Memory B cell (primary cell): ENCODE measurements at regions not wholly inside any gene's neighbourhood (a gene's known extent, or its start where the extent isn't known, plus 50 kb on each side); places are given as distances from the start of the nearest gene placed in this dataset.

Source experiments
- ATAC-seq: fragments of 150-1000 bp; cut with Tn5 transposase; 2 replicates; pipeline ENCODE4 v1.10.0; 2021; ENCODE audit warnings: low read depth, mild to moderate bottlenecking, moderate library complexity
- DNase-seq, 2 donors: peaks; one replicate each; pipeline ENCODE4 v3.0.0; 2022; ENCODE audit warnings: low spot score in 2 of 2
- H3K27ac Mint-ChIP-seq: one replicate; pipeline ENCODE4 v1.8.0; 2022; ENCODE audit warnings: mild to moderate bottlenecking, moderate library complexity, mixed read lengths
- H3K27me3 Mint-ChIP-seq: one replicate; pipeline ENCODE4 v1.8.0; 2022; ENCODE audit warnings: mixed read lengths
- H3K36me3 Mint-ChIP-seq: one replicate; pipeline ENCODE4 v1.8.0; 2022; ENCODE audit warnings: mild to moderate bottlenecking, mixed read lengths
- H3K4me1 Mint-ChIP-seq: one replicate; pipeline ENCODE4 v1.8.0; 2022; ENCODE audit warnings: mixed read lengths
- H3K4me3 Mint-ChIP-seq: one replicate; pipeline ENCODE4 v1.8.0; 2022; ENCODE audit warnings: mild to moderate bottlenecking, moderate library complexity, mixed read lengths
- H3K9me3 Mint-ChIP-seq: one replicate; pipeline ENCODE4 v1.8.0; 2022; ENCODE audit warnings: mixed read lengths

DNA sequence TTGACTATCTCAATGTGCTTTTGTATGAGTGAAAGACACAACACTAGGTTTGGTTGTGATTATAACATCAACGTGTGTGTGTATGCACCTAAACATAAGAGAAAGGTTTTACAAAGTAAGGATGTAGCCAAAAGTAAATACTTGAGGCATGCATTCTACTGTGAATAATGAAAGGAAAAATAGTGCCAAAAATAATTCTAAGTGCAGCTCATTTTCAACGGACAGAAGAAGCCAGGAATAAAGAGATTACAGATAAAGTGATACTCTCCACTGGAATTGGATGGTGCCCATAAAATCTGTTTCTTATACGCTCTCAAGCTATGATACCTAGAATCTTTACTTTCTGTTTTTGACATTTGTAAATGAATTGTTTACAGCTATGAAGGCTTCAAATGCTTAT lies 135.0 kb upstream of the TMEM72 start:
- Mint-ChIP-seq H3K27ac (no peak overlapping the region), H3K9me3 (no peaks in the 10 kb centered on the region), H3K4me3 (no peak overlapping the region), H3K4me1 (no peaks in the 10 kb centered on the region), H3K36me3 (no peaks in the 10 kb centered on the region), H3K27me3 (peaks cover 4% of the 10 kb centered on the region)
- ATAC-seq (no peak), DNase-seq (no peak)

- Mint-ChIP-seq H3K4me1 (no peaks in the 10 kb centered on the region), H3K4me3 (no peak overlapping the region), H3K36me3 (no peaks in the 10 kb centered on the region), H3K27me3 (peaks cover 4% of the 10 kb centered on the region), H3K9me3 (peaks cover 1% of the 10 kb centered on the region), H3K27ac (no peak overlapping the region)
- ATAC-seq, result no peak
- DNase-seq, result no peak
Observed at GRCh38 chr10:44779511-44779910, 131.6 kb upstream of the TMEM72 start.

- Mint-ChIP-seq H3K27me3 (peaks cover 4% of the 10 kb centered on the region), H3K4me3 (no peak overlapping the region), H3K27ac (no peak overlapping the region), H3K36me3 (no peaks in the 10 kb centered on the region), H3K4me1 (no peaks in the 10 kb centered on the region), H3K9me3 (peaks cover 1% of the 10 kb centered on the region)
- ATAC-seq (no peak), DNase-seq (no peak)
Observed at GRCh38 chr10:44780426-44780825, 130.7 kb upstream of the TMEM72 start.

DNA sequence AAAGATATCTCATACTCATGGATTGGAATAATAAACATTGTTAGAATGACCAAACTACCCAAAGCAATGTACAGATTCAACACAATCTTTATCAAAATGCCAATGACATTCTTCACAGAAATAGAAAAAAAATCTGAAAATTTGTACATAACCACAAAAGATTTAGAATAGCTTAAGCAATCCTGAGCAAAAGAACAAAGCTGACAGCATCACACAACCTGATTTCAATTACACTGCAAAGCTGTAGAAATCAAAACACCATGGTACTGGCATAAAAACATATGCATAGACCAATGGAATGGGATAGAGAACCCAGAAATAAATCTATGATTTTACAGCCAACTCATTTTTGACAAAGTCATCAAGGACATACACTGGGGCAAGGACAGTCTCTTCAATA lies 130.0 kb upstream of the TMEM72 start:
- DNase-seq (no peak), ATAC-seq (no peak)
- Mint-ChIP-seq H3K27ac (no peak overlapping the region), H3K36me3 (no peaks in the 10 kb centered on the region), H3K4me3 (no peak overlapping the region), H3K27me3 (peaks cover 4% of the 10 kb centered on the region), H3K4me1 (no peaks in the 10 kb centered on the region), H3K9me3 (peaks cover 1% of the 10 kb centered on the region)

DNA sequence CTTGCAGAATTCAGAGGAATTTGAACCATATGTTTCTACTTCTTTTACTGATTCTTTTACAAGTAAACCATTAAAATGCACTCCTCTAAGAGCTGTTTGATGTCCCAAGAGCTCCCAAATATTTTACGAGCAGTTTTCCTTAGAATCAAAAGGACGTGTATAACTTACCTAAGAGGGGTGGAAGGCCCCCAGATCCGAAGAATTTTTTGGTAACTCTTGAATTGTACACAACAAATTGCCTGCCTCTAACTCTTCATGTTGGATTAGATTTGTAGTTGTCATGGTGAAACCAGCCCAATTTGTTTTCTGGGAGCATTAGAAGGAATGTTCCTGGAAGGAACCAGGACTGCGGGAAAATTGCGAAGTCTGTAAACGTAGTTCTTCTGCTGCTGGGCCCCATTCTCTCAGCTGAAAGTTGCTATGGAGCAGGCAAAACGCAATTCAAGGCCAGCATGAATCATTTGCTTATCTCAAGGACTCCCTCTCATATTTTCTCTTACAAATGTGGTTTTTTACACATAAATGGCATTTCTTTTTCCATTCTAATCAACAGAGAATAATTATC lies 124.8 kb upstream of the TMEM72 start:
- Mint-ChIP-seq H3K9me3 (peaks cover 2% of the 10 kb centered on the region), H3K4me3 (no peak overlapping the region), H3K27me3 (peaks cover 7% of the 10 kb centered on the region), H3K36me3 (no peaks in the 10 kb centered on the region), H3K27ac (no peak overlapping the region), H3K4me1 (no peaks in the 10 kb centered on the region)
- no peak for ATAC-seq
- no peak for DNase-seq

- Mint-ChIP-seq H3K9me3 (peaks cover 1% of the 10 kb centered on the region), H3K27ac (no peak overlapping the region), H3K36me3 (no peaks in the 10 kb centered on the region), H3K4me1 (no peaks in the 10 kb centered on the region), H3K27me3 (peaks cover 7% of the 10 kb centered on the region), H3K4me3 (no peak overlapping the region)
- ATAC-seq (no peak), DNase-seq (no peak)
Observed at GRCh38 chr10:44787480-44788075, 123.6 kb upstream of the TMEM72 start.

DNA sequence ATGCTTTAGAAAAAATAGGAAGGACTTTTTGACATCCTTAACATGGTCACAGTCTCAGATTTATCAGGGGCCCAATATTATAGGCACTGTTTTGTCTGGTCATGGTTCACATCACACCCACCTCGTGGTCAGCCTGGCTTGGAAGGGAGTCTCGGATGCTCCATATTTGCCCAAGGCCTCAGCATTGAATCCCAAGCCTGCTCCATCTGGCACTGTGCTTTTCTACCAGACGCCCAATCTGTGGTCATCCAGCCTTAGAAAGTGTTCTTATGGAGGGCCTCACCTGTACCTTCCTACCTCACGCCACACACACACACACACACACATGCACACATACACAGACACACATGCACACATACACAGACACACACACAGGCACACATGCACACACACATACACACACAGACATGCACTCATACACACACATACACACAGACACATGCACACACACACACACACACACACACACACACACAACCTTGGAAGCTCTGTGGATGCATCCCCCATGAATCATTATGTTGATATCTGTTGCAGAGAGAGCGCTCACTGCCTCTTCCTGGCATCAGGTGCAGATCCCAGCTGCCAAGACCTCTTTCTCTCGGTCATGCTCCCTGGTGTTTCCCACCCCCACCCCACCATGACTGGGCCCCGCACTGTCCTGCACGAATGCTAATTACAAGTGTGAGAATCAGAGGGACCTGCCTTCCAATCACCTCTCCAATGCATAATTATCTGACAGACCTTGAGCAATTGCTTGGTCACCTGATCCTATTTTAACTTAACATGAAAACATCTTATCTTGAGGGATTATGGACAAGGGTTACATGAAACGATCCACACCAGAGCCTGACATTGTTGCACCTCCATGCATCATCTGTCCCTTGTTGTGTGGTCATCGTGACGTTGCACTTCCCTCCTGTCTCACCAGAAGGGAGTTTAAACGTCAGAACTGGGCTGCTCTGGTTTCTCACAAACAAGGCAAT lies 122.7 kb upstream of the TMEM72 start:
- H3K27me3 Mint-ChIP-seq, result peaks cover 7% of the 10 kb centered on the region
- H3K4me3 Mint-ChIP-seq, result no peak overlapping the region
- H3K9me3 Mint-ChIP-seq, result peaks cover 1% of the 10 kb centered on the region
- DNase-seq (no peak), ATAC-seq (no peak)
- H3K4me1 Mint-ChIP-seq, result no peaks in the 10 kb centered on the region
- H3K36me3 Mint-ChIP-seq, result no peaks in the 10 kb centered on the region
- no peak overlapping the region for H3K27ac Mint-ChIP-seq

GRCh38 chr10:44792119-44792775 lies 118.9 kb upstream of the TMEM72 start:
- Mint-ChIP-seq H3K36me3 (no peaks in the 10 kb centered on the region), H3K27ac (no peak overlapping the region), H3K4me3 (no peak overlapping the region), H3K9me3 (peaks cover 1% of the 10 kb centered on the region), H3K4me1 (no peaks in the 10 kb centered on the region), H3K27me3 (peaks cover 11% of the 10 kb centered on the region)
- DNase-seq, result no peak
- ATAC-seq, result no peak

DNA sequence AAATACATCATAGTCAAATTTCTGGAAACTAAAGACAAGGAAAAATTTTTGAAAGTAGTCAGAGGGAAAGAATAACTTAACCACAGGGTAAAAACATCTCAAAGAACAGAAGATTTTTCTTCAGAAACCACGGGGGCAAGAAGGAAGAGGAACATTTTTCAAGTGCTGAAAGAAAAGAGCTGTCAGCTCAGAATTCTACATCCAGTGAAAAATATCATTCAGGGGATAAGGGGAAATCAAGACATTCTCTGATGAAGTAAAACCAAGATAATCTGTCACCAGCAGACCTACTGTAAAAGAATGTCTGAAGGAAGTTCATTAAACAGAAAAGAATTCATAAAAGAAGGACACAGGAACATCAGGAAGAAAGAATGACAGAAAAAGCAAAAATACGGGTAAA lies 111.2 kb upstream of the TMEM72 start:
- H3K9me3 Mint-ChIP-seq, result no peaks in the 10 kb centered on the region
- no peak for DNase-seq
- H3K27ac Mint-ChIP-seq, result no peak overlapping the region
- H3K27me3 Mint-ChIP-seq, result peaks cover 10% of the 10 kb centered on the region
- H3K4me3 Mint-ChIP-seq, result no peak overlapping the region
- H3K4me1 Mint-ChIP-seq, result no peaks in the 10 kb centered on the region
- no peak for ATAC-seq
- H3K36me3 Mint-ChIP-seq, result no peaks in the 10 kb centered on the region

DNA sequence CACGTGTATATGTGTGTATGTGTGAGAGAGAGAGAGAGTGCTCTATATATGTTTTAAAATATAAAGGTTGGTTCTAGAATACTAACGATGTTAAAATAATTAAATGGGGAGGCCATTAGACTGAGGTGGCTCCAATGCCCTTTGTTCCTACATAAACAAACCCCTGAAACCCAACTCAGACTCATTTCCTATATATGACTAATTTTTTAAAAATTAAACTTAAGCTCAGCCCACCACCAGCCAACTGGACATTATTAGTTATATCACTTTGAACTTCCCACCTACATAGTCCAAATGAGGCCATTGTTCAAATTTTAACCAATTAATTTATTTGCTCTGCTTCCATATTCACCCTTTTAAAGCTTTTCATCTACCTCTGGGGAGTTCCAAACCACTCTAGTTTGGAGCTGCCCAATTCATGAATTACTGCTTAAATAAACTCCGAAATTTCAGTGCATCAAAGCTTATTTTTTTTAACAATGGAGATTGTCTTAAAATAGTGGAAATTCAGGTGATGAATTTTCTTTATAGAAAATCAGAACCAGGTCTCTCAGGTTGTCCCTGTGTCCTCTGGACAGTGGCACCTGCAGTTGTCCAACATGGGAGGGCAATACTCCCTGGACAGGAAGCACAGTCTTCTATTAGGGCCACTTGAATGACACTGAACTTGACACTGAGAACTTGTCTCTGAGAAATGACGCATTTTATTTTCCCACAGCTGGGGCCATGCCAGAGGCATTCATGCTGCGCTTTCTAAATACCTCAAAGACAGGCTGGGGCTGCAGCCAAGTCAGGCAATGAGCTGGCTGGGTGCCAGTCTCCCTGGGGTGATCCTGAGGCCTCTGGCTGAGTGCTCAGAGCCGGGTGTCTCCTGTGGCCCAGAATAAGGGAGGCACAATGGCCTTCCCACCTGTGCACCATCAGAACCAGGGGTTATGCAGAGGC lies 109.5 kb upstream of the TMEM72 start:
- H3K27me3 Mint-ChIP-seq, result peaks cover 7% of the 10 kb centered on the region
- DNase-seq, result no peak
- no peaks in the 10 kb centered on the region for H3K36me3 Mint-ChIP-seq
- H3K4me1 Mint-ChIP-seq, result no peaks in the 10 kb centered on the region
- ATAC-seq, result no peak
- no peak overlapping the region for H3K4me3 Mint-ChIP-seq
- no peaks in the 10 kb centered on the region for H3K9me3 Mint-ChIP-seq
- no peak overlapping the region for H3K27ac Mint-ChIP-seq

DNA sequence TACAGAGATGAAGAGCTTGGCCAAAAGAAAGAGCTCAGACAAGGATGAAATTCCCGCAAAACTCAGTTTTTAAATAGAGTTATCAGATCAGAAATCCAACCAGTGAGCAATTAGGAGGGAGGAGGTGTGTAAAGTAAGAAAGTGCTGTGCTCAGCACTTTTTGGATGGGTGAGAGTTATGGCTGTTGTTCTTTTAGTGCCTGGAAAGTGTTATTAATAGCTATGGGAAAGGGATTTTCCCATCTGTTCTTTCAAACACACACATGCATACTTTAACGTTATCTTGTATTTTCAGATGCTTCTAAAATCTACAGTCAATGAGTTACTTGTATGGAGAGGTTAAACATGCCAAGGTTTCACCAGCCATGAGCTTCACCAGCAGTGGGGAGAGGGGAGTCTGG lies 107.3 kb upstream of the TMEM72 start:
- H3K4me3 Mint-ChIP-seq, result no peak overlapping the region
- H3K27ac Mint-ChIP-seq, result no peak overlapping the region
- H3K9me3 Mint-ChIP-seq, result no peaks in the 10 kb centered on the region
- H3K27me3 Mint-ChIP-seq, result peaks cover 5% of the 10 kb centered on the region
- no peak for DNase-seq
- no peaks in the 10 kb centered on the region for H3K4me1 Mint-ChIP-seq
- ATAC-seq, result no peak
- H3K36me3 Mint-ChIP-seq, result no peaks in the 10 kb centered on the region

DNA sequence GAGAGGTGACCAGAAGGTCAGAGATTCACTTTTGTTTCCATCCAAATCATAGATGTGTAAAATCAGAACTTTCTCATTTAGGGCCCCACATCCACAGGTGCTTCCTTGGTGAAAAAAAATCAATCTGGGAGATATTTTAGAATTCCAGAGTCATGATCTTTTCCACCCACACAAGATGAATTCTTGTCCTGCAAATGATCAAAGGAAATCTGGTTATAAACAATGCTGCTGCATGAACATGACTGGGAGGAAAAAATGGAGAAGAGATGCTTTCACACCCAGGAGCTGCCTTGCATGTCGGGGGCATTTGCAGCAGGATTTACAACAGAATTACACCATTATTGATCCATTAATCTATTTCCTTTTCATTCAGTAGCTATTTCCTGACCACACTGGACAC lies 106.5 kb upstream of the TMEM72 start:
- peaks cover 5% of the 10 kb centered on the region for H3K27me3 Mint-ChIP-seq
- DNase-seq, result no peak
- no peak for ATAC-seq
- no peak overlapping the region for H3K27ac Mint-ChIP-seq
- H3K36me3 Mint-ChIP-seq, result no peaks in the 10 kb centered on the region
- H3K4me3 Mint-ChIP-seq, result no peak overlapping the region
- H3K9me3 Mint-ChIP-seq, result peaks cover 3% of the 10 kb centered on the region
- no peaks in the 10 kb centered on the region for H3K4me1 Mint-ChIP-seq

DNA sequence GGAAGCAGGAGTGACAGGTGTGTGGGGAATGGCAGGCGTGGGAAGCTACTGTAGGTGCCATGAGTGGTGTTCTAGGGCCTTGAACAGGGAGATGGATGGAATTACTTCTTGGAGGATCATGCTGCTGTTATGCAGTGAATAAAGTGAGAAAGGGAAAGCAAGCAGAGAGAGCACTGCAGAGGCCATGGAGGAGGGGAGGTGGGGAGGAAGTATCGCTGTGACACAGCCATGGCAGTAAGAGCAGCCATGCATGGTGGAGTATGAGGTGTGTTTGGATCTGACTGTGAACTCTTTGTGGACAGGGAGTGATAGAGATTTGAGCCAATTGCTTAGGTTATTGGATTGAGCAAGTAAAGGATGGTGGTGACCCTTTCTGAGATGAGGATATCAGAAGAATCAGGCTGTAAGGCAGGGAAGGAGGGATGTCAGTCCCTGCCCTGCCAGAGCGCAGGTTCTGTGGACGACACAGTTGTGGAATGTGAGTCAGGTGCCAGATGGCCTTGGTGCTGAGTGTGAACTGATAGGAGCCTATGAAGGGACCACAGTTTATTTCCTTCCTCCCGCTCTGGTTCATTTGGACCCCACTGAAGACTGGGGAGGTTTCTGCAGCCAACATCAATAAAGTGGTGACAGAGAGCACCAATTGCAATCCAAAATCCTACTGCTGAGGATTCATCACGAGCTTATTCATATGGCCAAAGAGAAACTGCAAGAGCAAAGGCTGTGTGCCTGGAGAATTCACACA lies 105.5 kb upstream of the TMEM72 start:
- H3K9me3 Mint-ChIP-seq, result peaks cover 3% of the 10 kb centered on the region
- no peaks in the 10 kb centered on the region for H3K36me3 Mint-ChIP-seq
- ATAC-seq, result no peak

More for the DNA sequence above, 105.5 kb upstream of the TMEM72 start:
- Mint-ChIP-seq H3K27me3 (peaks cover 5% of the 10 kb centered on the region), H3K4me1 (no peaks in the 10 kb centered on the region), H3K4me3 (no peak overlapping the region), H3K27ac (no peak overlapping the region)
- DNase-seq, result no peak
